HG03520 (cell line): ENCODE measurements at regions not wholly inside any gene's neighbourhood (a gene's known extent, or its start where the extent isn't known, plus 50 kb on each side); places are given as distances from the start of the nearest gene placed in this dataset.
"Not testable (repeated sequence)": the region's sequence is repeated elsewhere in the genome, so short reads cannot be mapped to it uniquely, and the experiment has no call there.

Source experiments
- ATAC-seq: cut with Tn5 transposase; IDR thresholded peaks from one replicate; pipeline ENCODE4 v1.9.1; 2021; ENCODE audit warnings: mild to moderate bottlenecking, moderate library complexity; ENCODE audit not compliant: unreplicated experiment

- ATAC-seq = no peak
Measured at GRCh38 chr18:78473563-78473962, 506.1 kb upstream of the SALL3 start.

- no peak for ATAC-seq
Measured at GRCh38 chr18:78477840-78478239, 501.8 kb upstream of the SALL3 start.

GRCh38 chr18:78479443-78479842 is 500.2 kb upstream of the SALL3 start:
- ATAC-seq = no peak

GRCh38 chr18:78480262-78481054 is 499.2 kb upstream of the SALL3 start:
- ATAC-seq = no peak

GRCh38 chr18:78482378-78482777 is 497.2 kb upstream of the SALL3 start:
- ATAC-seq = no peak

- ATAC-seq = no peak
Measured at GRCh38 chr18:78487649-78488048, 492.0 kb upstream of the SALL3 start.

- ATAC-seq = no peak
Measured at GRCh38 chr18:78492064-78492812, 487.4 kb upstream of the SALL3 start.

GRCh38 chr18:78492813-78493371 is 486.7 kb upstream of the SALL3 start:
- no peak for ATAC-seq

GRCh38 chr18:78493490-78493889 is 486.1 kb upstream of the SALL3 start:
- ATAC-seq = not testable (repeated sequence)

GRCh38 chr18:78494204-78495085 is 485.2 kb upstream of the SALL3 start:
- ATAC-seq = no peak

- no peak for ATAC-seq
Measured at GRCh38 chr18:78495550-78495949, 484.1 kb upstream of the SALL3 start.

GRCh38 chr18:78496079-78496478 is 483.5 kb upstream of the SALL3 start:
- ATAC-seq = no peak

GRCh38 chr18:78497641-78498040 is 482.0 kb upstream of the SALL3 start:
- no peak for ATAC-seq

- ATAC-seq = no peak
Measured at GRCh38 chr18:78499586-78499985, 480.0 kb upstream of the SALL3 start.

- no peak for ATAC-seq
Measured at GRCh38 chr18:78501251-78501650, 478.4 kb upstream of the SALL3 start.

GRCh38 chr18:78503129-78503528 is 476.5 kb upstream of the SALL3 start:
- ATAC-seq = no peak

GRCh38 chr18:78505851-78506461 is 473.7 kb upstream of the SALL3 start:
- ATAC-seq = no peak

- no peak for ATAC-seq
Measured at GRCh38 chr18:78507217-78507616, 472.4 kb upstream of the SALL3 start.

GRCh38 chr18:78508228-78508824 is 471.3 kb upstream of the SALL3 start:
- not testable (repeated sequence) for ATAC-seq

GRCh38 chr18:78510091-78510490 is 469.5 kb upstream of the SALL3 start:
- ATAC-seq = no peak
